CD4-positive, alpha-beta T cell treated with Interleukin-4 for 4 hours (primary cell): ENCODE measurements at regions not wholly inside any gene's neighbourhood (a gene's known extent, or its start where the extent isn't known, plus 50 kb on each side); places are given as distances from the start of the nearest gene placed in this dataset.
"Not testable (repeated sequence)": the region's sequence is repeated elsewhere in the genome, so short reads cannot be mapped to it uniquely, and the experiment has no call there.

Experiments
- DNase-seq: peaks from one replicate; pipeline ENCODE4 v3.0.0-alpha.2; 2020

DNA sequence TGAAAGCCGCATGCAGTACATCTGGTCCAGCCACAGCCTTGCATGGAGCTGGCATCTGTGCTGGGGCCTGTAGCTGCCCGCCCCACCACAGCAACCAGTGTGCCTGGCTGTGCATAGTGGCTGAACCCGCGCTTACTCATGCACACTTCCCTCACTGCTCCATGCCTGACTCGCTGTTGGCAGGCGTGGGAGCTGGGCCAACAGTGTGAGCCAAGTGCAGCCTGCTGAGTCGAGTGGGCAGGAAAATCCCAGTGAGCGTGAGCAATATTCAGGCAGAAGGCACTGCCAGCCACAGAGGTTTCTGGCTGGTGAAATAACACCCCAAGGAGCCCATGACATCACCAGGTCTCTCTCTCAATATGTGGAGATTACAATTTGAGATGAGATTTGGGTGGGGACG lies 1674.1 kb upstream of the TMEFF2 start:
- DNase-seq: no peak

DNA sequence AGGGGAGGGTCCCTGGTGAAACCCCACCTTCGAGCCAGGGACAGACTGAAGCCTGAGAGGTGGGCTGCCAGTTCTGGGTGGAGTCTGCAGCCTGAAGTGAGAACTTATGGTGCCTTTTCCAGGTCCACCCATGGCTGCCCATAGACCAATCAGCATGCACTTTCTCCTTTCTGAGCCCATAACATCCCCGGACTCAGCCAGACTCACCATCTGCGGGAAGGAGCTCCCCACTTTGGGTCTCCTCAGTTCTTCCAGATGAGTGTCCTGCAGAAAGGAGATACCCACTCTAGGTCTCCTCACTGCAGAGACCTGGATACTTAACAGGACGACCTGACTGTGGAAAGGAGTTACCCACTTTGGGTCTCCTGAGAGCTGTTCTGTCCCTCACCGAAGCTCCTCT lies 1673.4 kb upstream of the TMEFF2 start:
- no peak for DNase-seq

DNA sequence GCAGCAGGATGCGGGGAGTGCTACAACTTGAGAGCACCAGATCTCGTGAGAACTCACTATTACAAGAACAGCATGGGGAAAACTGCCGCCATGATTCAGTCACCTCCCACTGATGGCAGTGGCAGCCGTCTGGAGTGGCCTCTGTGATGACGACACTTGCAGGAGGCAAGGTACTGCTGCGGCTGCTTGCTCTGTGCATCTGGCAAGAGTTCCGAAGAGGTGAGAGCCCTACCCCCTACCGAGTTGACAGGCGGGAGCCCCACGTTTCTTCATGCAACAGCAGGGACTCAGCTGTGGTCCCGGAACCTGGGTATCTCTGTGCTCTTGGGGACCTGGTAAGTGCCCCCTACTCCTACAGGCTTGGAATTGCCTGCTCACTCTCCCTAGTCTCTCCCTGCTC lies 1672.7 kb upstream of the TMEFF2 start:
- no peak for DNase-seq

DNA sequence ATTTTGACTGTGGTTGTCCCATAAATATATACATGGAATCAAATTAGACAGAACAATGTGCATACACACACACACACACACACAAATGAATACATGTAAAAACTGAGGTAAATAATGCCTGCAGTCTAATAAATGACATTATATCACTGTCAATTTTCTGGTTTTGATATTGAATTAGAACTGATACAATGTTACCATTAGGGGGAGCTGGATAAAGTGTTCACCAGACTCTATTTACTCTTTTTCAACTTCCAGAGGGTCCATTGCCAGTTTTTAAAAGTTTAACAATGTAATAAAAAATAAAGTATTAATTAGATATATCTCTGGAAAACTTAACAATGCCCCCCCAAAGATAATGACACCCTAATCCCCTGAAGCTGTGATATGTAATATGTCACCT lies 1666.8 kb upstream of the TMEFF2 start:
- no peak for DNase-seq

DNA sequence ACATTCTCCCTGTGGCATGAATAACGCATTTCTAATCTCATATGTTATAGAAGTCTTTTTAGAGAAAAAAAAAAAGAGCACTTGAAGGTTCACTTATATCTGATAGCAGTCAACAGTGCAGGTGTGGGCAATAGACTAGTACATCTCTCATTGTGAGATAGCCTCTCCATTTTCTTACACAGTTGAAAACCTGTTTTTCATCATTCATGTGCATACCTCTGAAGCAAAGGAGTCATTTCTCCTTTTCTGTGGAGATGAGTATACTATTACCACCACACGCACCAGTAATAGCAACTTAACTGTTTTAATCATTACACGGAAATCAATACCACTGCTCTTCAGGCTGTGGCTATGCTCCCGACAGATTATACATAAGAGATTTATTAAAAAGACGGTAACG lies 1653.3 kb upstream of the TMEFF2 start:
- no peak for DNase-seq

DNA sequence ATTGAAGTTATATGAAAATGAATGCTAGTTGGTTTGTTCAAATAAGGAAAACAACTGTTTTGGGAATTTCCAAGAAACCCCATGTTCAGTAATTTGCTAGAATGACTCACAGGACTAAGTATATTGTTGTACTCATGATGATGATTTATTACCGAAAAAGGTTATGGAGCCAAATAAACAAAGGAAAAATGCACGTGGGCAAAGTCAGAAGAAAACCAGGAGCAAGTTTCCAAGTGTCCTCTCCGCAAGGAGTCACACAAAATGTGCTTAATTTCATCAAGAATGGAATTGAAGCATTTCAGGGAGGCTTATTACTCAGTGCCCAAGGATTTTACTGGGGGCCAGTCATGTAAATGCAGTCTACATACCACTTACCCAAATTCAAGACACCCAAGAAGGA lies 1652.4 kb upstream of the TMEFF2 start:
- DNase-seq: no peak

DNA sequence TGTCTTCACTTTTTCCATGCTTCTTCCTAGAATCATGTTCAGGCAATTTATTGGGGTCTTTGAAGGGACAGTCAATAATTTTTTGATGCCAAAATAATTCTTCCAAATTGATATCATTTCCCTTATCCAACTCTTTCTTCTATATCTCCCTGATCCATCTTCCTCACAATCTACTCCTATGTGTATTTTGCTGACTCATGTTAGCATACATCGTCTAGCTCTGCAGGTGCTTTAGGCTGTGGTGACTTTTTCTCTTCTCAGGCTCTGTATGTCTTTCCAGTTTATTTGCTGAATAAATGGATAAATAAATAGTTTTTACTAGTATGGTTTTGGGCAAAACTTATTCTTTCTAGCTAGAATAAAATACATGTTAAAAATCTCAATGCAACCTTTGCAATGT lies 1650.9 kb upstream of the TMEFF2 start:
- no peak for DNase-seq

DNA sequence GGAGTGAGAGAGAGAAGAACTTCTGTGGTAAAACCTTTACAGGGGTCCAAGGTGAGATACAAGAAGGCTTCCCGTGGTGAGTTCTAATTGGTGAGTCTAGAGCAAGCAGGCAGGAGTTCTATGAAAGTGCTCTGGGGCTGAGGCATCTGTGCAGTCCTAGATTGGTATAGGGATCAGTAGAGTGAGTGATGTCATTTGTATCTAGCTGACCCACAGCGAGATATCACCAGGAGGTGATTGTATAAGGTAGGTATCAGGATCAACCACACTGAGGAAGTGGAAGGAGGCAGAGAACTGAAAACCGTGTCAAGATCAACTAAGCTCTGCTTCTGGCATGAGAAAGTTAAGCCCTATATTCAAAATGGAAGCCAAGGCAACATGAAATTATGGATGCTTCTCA lies 1648.9 kb upstream of the TMEFF2 start:
- no peak for DNase-seq

DNA sequence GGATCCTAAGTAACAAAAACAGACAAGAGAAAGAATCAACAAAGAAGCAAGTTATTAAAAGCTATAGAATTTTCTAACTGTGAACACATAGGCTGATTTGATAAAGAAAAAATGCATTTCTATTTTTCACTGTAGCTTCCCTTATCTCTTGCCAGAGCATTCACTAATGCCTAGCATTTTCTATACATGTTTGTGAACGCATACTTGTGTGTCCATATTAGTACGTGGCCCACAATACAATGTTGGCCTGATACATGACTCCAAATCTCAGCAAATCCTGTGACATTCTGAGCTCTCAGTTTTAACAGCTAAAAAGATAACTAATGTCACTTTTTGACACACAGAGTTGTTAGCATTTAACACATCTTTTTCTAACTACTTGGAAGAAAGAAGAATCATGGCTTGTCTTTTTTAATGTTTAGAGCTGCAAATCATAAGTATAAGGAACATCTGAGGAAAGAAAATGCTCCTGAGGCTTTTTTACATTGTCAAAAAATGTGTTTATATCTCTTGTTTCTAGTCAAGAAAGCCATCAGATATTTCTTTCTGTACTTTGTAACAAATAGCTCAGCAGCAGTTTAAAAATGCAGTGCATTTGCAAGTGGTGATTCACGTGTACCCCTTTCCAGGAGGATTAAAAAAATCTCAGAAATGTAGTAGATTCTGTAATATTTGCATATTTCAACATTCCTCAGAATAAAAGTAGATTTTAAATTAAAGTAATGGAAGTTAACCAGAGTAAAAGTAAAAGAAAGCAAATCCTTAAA lies 1646.8 kb upstream of the TMEFF2 start:
- DNase-seq: no peak

DNA sequence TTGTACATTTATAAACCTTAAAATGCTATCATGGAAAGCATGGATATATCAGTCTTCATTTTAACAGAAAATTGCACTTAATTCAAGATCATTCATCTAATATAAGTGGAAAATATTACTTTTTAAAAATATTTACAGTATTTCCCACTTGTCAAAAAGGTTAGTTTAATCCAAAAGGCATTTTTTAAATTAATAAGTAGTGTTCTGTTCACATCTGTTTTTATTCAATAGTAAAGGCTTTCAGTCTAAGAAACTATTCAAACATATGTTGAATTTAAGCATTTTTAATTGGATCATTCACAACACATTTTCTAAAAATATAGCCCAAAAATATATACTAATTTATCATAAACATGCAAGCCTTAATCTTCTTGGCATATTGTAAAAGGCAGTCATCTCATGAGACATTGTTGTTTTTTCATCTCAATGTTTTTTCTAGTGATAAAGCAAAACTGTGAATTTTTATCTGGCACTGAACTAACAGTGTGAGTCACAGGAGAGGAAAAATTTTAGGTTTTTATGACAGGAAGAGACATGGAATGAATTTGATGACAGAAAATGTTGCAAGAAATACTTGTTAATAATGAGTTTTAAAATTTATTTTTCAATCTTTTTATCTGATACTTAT lies 1642.5 kb upstream of the TMEFF2 start:
- no peak for DNase-seq

DNA sequence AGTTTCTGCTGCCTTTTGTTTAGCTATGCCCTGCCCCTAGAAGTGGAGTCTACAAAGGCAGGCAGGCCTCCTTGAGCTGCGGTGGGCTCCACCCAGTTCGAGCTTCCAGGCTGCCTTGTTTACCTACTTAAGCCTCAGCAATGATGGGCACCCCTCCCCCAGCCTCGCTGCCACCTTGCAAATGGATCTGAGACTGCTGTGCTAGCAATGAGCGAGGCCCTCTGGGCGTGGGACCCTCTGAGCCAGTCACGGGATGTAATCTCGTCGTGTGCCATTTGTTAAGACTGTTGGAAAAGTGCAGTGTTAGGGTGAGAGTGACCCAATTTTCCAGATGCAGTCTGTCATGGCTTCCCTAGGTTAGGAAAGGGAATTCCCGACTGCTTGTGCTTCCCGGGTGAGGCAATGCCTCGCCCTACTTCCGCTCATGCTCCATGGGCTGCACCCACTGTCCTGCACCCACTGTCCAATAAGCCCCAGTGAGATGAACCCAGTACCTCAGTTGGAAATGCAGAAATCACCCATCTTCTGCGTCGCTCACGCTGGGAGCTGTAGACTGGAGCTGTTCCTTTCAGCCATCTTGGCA lies 1641.8 kb upstream of the TMEFF2 start:
- DNase-seq: not testable (repeated sequence)

DNA sequence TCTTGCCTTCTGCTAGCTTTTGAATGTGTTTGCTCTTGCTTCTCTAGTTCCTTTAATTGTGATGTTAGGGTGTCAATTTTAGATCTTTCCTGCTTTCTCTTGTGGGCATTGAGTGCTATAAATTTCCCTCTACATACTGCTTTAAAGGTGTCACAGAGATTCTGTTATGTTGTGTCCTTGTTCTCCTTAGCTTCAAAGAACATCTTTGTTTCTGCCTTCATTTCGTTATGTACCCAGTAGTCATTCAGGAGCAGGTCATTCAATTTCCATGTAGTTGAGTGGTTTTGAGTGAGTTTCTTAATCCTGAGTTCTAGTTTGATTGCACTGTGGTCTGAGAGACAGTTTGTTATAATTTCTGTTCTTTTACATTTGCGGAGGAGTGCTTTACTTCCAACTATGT lies 1639.2 kb upstream of the TMEFF2 start:
- DNase-seq: not testable (repeated sequence)

DNA sequence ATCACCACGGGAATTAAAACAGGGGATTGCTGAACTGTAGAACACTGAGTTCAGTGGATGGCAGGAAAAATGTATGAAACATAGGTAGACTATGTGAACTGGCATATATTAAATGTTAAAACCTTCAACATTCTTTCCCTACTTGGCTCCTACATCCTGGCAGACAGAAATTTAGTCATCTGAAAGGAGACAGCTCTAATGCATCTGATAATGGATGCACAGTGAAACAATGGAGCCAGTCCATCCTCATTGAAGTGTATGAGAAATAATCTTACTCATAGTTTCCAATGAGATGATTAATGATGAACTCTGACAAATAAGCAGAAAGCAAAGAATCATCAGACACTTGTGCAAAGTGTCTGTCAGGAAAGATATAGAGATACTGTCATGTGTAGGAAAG lies 1629.7 kb upstream of the TMEFF2 start:
- no peak for DNase-seq

DNA sequence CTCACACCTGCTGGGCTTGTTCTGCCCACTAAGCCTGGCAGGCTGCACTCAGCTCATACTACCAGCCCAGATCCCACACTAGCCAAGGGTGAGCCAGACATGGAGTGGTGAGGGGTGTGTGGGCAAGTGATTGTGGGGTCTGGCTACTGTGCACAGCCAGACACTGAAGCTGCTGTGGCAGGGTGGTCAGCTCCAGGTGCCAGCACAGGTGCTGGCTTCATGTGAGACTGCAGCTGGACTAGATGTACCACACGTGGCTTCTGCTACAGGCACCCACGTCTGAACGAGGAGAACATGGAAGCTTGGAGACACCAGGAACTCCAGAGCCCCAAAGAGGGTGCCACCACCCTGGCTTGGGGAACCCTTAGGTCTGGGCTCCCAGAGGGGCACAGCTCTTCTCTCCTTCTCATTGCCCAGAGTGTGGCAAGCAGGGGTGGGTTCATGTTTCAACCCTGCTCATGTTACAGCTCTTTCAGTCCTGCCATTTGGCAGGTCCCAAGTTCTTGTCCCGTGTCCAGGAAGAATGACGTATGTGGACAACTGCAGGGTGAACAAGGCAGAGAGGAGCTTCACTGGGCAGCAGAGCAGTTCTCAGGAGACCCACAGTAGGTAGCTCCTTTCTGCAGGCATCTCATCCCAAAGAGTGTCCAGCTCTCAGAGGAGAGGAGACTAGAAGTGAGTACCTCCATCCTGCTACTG lies 1624.2 kb upstream of the TMEFF2 start:
- DNase-seq: no peak

DNA sequence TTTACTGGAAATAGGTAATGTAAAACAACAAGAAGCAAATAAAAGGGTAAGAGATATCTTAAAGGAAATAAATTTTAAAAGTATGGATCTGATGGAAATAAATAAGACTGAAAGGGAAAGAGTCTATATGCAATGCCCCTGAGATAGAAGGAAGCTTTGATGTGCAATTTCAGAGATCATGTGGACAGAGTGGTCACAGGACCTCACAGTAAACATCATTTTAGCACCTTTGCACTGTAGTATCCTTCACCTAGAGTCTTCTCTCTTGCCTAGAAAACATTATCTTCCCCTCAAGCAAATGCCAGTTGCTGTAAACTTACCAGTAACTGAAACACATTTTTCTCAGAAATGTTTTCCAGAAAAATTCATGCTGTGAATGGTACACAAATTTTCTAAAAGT lies 1621.3 kb upstream of the TMEFF2 start:
- no peak for DNase-seq

DNA sequence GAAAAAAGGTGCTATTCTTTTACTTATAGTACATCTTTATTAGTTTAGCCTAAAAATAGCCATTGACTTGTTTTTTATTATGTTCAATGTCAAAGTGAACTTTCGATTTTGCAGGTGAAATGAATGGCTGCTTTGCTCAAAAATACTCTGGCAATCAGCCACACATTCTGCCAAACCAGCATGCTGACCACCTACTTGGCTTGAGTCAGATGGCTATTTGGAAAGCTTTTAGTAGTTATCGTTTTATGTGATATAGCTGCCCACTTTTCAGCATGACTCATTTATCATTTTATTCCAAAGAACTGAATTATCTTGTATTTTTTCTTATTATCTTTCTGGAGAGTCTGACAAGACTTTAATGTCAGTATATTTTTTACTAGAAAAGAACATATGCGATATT lies 1615.8 kb upstream of the TMEFF2 start:
- no peak for DNase-seq

DNA sequence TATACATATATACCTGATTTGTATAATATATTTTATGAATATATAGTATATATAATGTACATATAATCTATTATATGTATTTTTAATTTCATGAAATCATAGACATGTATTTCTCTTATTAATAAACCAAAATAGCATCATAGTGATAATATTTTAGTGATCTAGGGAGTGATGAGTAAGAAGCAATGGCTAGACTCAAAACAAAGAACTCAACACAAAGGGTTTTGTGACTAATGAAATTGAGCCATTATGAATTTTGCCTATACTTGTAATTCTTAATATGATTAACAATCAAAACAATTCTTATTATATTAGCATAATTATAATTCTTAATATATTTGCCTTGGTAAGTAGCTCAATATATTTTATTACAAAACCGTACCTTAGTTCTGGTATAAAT lies 1614.1 kb upstream of the TMEFF2 start:
- no peak for DNase-seq

DNA sequence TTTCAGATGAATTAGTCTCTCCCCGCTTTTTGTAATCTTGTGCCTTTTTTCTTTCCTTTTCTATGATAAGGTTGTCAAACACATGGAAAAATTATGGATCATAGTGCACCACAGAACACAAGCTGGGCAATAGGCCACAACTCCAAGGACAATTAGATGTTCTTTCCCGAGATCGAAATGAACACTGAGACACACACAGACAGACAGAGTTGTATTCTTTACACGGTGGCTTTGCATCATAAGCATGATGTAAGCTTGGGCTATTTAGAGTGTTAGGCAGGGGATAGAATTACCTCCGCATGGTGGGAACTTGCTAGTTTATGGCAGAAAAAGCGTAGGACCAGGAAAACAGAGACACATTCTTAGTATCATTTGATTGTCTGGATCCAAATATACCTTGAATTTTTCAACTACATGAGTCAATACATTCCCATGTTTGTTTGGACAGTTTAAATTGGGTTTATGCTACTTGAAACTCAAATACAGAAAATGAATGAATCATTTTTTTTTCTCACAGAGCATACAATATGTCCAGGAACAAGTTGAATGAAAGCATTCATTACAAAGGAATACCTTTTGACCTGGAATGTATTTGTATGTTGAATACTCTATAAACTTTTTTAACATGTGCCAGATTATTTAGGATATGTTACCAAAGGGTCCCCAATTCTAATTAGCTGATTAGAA lies 1611.5 kb upstream of the TMEFF2 start:
- no peak for DNase-seq

DNA sequence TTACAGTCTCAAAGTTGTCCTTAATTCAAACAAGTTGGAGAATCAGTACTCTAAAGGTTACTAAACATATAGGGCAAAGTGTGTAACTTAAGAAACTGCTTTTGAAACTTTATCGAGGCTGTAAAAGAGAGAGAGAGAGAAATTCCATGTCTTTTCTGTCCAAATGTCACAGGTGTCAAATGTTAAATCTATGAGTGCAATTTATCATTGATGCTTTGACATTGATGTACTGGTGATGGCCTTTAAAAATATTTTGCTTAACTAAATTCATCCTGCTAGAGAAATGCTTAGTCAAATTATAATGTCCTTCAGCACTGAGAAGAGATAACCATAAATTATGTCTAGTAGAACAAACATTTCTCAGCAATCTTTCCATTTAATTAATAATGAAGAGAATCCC lies 1602.1 kb upstream of the TMEFF2 start:
- DNase-seq: no peak

DNA sequence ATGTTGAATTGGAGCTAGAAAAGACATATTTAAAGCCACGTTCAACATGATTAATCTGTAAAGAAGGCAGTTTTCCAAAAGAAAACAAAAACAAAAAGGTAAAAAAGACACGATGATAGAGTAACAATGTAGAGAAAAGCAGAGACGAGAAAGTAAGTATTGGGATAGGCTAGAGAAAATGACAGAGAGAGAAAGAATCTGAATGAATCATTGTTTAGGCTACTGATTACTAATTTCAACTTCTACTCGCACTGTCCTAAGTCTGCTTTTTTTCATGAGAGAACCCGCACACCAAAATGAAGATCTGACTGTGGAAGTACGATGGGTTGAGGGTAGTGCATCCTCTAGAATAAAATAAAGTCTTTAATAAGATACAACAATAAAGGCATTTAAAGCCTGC lies 1599.2 kb upstream of the TMEFF2 start:
- no peak for DNase-seq

DNA sequence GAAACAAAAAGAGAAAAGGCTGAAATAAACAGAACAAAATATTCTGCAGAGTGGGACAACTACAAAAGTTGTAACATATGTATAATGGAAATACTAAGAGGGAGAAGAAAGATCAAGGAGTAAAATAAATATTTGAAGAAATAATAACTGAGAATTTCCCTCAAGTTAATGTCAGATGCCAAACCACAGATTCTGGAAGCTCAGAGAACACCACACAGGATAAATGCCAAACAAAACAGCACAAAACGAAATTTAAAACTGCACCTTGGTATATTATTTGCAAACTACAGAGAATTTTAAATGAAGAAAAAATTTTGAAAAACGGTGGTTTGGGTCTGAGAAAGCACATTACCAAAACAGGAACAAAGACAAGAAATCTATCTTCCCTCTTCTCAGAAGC lies 1588.9 kb upstream of the TMEFF2 start:
- no peak for DNase-seq

DNA sequence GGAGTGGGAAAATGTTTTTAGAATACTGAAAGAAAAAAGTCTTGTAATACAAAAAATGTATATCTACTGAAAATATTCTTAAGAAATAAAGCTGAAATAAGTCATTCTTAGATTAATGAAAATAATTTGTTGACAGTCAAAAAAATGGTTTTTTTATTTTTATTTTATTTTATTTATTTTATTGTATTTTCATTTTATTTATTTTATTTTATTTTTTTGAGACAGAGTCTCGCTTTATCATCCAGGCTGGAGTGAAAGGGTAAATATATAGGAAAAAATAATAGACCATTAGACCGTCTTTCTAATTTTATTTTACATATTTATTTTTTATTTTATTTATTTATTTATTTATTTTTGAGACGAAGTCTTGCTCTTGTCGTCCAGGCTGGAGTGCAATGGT lies 1583.6 kb upstream of the TMEFF2 start:
- DNase-seq: no peak

DNA sequence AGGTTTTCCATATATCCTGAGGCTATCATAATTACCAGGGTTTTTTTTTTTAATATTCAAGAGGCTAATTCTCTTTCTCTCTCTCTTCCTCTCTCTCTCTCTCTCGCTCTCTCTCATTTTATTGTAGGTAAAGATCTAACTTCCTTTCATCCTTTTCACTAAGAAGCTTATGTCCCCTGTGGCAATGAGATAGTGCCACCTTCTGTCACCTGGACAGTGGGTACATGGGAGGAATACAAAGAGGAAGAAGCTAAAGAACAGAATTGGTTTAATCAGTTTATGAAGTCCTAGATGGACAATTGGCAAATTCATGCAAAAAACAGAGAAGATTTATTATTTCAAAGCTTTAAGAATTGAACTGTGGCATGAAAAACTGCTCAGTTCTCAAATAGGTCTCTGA lies 1582.3 kb upstream of the TMEFF2 start:
- no peak for DNase-seq
